HG03442 (cell line): ENCODE measurements at regions not wholly inside any gene's neighbourhood (a gene's known extent, or its start where the extent isn't known, plus 50 kb on each side); places are given as distances from the start of the nearest gene placed in this dataset.

Experiments used
- ATAC-seq: cut with Tn5 transposase; IDR thresholded peaks from one replicate; pipeline ENCODE4 v1.9.1; 2021; ENCODE audit warnings: mild to moderate bottlenecking, moderate library complexity; ENCODE audit not compliant: unreplicated experiment

DNA sequence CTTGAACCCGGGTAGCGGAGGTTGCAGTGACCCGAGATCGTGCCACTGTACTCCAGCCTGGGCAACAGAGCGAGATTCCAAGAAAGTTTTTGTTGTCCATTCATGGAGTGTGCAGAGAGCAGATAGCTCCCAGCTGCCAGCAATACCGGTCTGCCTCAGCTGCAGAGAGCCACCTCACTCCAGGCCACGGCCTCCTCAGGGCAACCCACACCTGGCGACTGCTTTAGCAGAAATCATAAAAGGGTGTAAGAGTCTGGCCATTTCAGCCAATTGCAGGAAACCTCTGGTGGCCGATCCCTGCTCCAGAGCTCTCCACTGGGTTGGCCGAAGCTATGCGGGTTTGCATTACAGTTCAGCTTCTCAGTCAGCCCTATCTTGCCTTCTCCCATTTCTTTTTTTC is 227.4 kb upstream of the BCOR start:
- ATAC-seq, result no peak

DNA sequence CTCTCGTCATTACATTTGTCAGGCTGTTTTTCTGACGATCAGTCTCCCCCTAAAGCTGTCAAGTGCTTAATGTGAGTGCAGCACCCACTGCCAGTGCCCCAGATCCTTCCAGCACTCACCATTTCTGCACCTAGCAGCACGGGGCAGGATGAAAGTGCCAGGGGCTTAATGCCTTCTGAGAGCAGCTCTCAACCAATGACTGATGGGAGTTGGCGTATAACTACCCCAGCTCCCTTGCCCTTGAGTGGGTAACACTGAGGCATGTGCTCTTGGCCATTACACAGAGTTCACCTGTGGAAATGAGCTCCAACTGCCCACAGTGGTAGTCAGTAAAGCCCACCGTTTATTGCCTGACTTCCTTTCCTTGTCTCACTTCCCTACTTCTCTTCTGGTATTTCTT is 226.2 kb upstream of the BCOR start:
- no peak for ATAC-seq

DNA sequence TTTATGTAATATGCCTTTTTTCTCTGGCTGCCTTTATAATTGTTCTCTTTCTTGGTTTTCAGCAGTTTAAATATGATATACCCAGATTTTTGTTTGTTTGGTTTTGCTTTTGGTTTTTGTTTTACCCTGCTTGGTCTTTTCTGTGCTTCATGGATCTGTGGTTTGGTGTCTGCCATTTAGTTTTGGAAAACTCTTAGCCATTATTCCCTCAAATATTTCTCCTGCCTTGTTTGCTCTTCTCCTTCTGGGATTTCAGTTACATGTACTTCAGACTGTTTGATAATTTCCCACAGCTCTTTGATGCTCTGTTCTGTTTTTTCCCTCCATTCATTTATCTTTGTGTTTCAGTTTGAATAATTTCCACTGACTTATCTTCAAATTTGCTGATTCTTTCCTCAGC is 223.1 kb upstream of the BCOR start:
- no peak for ATAC-seq

DNA sequence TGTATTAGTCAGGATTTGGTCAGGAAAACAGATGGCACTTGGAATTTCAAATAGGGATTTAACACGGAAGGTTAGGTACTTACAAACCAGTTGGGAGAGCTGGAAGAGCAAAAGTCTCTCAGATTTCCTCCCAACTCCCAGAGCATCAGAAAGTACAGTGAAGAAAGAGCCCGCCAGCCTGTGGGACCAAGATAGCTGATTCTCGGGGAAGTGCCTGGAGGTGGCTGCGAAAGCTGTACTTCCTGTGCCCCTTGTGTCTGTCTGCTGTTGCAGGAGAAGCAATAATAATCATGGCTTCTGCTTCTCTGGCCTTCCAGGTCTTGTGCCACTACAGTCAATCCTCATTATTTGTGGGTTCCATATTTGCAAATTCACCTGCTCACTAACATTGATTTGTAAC is 221.0 kb upstream of the BCOR start:
- no peak for ATAC-seq

DNA sequence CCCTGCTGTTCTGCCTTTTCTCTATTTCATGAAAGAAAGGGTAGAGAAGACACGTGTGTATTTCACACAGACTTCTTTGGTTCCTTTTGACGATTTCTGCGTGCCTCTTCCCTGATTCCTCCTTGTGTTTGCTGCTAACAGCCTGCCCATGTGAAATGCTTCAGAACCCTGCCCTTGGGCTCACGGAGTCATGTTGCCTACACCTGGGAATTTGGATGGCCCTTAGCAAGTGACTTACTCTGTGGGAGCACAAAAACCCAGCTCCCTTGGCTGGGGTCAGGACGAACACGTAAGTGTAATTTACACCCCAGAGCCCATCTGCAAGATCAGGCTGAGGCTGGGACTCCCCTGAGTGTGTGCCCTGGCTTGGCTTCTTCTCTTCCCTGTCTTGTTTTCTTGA is 220.3 kb upstream of the BCOR start:
- no peak for ATAC-seq

DNA sequence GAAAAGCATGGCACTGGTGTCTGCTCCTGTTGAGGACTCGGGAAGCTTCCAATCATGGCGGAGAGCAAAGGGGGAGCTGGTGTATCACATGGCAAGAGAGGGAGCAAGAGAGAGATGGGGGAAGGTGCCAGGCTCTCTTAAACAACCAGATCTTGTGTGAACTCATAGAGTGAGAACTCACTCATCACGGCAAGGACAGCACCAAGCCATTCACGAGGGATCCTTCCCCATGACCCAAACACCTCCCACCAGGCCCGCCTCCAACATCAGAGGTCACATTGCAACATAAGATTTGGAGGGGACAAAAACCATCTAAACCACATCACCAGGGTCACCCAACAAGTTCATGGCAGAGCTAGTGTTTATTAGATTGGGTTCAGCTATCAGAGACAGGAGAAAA is 218.7 kb upstream of the BCOR start:
- no peak for ATAC-seq

DNA sequence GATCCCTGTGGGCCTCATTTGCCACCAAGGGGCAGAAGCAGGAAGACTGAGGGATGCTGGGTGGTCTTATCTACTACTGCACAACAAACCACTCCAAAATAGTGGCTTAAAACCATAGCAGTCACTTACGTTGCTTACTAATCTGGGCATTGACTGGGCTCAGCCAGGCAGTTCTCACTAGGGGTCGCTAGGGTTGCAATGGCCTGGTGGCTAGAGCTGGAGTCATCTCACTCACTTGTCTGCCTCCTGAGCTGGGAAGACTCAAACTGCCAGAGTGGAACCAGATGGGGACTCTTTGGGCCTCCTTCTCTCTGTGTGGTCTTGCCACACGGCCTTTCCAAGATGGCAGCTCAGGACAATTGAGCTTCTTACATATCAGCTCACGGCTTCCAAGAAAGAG is 216.3 kb upstream of the BCOR start:
- no peak for ATAC-seq

DNA sequence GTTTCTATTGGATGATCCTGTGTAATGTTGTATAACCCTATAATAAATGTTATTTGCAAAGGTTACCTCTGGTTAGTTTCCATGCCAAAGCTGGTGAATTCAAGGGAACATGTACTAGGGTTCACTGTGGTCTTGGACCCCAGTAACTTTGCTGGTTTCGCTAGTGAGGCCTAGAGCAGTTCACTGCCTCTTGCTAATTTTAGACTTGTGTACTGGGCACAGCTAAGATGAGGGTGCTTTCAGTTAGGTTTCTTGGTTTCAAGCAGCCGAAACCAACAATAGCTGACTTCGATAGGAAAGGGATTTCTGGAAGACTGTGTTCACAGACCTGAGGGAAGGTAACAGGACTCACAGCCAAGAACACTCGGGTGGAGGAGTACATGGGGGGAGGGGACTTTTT is 215.5 kb upstream of the BCOR start:
- ATAC-seq, result no peak

DNA sequence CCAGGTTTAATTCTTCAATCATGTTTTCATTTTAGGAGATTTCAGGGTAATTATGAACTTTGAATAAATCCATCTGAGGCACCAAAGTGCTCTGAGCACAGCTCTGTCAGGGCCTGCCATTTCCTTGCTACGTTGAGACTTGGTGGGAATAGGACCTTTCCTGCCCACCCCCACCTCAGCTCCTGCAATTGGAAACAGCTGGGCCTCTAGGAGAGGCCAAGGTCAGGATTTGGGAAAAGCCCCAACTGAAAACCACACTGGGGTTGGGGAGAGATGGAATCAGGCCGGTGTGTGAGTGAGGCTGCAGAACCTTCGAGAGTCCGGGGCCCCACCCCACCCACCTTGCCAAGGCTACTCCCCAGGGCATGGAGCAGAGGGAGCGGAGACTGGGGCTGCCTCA is 212.7 kb upstream of the BCOR start:
- no peak for ATAC-seq

DNA sequence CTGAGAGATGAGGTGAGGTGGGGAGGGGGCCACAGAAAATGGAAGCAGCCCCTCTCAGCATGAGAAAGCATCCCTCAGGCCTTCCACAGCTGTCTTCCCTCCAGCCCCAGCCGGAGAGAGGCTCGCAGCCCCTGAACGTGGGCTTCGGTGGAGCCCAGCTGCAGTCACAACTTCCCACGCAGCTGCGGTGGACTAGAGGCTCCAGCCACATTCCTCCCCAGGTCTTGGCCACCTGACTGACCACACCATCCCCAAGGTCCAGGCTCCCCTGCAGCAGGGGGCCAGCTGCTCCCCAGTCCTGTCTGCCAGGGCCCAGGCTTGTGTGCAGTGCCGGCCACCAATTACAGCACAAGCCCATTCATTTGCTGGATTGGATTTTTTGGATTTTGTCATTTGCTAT is 212.3 kb upstream of the BCOR start:
- no peak for ATAC-seq

DNA sequence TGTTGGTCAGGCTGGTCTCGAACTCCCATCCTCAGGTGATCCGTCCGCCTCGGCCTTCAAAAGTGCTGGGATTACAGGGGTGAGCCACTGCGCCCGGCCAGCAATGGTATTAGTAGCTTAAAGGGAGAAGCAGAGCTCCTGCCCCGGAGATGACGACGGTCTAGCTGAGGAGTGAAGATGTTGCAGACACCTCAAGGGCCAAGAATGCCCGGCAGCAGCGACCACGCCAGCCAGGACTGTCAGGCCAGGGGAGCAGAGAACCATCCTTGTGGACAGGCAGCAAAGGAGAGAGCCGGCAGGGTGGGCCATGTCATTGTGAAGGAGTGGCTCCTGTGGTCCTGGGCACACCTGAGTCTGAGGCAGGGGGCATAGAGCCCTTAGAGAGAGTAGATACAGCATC is 210.1 kb upstream of the BCOR start:
- no peak for ATAC-seq

DNA sequence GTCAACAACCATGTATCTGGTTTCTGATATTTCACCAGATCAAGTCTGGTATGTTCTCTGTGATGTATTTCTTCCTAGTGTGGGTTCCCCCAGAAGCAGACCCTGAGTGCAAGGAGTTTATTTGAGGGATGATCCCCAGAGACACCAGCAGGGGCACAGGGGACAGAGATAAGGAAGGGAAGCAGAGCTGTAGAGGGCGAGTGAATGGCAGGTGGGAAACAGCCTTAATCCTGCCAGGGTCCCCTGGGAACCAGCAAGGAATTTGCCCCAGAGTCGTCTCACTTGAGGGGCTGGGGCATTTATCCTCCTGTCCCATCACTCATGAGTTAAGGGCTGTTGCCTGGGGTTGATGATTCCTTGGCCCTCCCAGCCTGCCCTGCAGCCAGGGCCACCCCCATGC is 206.4 kb upstream of the BCOR start:
- no peak for ATAC-seq

DNA sequence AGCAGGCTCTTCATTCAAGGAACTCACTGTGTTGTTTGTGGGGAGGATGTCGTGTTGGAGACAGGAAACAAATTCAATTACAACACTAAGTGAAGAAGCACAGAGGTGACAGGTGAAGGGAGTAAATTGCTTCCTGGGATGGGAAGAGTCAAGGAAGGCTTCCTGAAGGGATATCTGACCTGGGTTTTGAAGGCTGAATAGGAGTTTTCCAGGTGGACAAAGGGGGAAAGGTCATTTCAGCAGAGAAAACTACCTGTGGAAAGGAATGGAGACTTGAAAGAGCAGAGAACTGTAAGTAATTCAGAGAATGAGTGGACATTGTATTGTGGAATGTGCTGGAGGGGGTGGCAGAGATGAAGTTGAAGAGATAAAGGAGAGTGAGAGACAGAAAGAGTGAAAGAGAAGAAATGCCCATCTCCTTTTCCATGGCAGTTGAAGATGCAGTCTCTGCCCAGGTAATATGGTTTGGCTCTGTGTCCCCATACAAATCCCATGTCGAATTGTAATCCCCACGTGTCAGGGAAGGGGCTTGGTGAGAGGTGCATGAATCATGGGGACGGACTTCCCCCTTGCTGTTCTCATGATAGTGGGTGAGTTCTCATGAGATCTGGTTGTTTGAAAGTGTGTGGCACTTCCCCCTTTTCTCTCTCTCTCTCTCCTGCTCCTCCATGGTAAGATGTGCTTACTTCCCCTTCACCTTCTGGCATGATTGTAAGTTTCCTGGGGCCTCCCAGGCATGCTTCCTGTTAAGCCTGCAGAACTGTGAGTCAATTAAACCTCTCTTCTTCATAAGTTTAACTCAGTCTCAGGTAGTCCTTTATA is 205.7 kb upstream of the BCOR start:
- no peak for ATAC-seq

DNA sequence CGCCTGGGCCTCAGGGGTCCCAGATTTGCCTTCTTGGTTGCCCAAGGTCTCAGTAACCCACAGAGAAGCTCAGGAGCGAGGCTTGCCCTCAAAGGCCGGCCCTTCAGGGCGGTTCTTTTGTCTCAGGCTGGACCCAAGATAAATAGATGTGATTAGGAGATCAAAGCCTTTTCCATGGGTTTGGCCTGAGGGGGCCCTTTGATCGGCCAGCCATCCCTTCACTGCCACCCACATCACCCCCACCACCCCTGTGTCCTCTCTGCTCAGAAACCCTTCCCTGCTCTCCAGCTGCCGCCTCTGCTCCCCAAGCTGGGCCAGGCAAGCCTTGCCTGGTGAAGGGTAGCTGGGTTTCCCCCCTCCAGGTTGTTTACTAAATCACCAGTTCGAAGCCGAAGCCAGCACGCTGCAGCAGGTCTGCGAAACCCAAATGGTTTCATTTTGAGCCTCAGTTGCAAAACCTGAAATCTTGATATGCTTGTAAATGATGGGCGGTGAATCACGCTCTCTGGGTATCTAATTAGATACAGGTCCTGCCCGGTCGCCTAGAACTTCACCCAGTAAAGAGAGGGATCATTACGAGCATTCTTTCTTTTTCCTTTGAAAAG is 202.6 kb upstream of the BCOR start:
- ATAC-seq, result no peak

DNA sequence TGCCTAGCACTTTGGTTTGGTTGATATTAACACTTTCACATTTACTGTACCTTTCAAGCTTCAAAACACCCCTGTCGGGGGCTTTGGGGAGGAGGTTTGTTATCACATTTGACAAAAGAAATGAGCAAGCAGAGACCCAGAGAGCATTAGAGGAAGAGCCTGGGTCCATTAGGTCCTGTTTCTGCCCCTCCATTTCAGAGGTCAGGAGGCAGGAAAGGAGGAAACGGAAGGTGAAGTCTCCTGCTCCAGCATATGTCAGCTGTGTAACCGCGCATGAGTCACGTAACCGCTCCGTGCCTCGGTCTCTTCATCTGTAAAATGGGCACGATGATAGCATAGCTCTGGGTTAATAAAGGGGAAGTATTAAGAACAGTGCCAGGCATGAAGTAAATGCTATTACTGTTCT is 201.9 kb upstream of the BCOR start:
- no peak for ATAC-seq

DNA sequence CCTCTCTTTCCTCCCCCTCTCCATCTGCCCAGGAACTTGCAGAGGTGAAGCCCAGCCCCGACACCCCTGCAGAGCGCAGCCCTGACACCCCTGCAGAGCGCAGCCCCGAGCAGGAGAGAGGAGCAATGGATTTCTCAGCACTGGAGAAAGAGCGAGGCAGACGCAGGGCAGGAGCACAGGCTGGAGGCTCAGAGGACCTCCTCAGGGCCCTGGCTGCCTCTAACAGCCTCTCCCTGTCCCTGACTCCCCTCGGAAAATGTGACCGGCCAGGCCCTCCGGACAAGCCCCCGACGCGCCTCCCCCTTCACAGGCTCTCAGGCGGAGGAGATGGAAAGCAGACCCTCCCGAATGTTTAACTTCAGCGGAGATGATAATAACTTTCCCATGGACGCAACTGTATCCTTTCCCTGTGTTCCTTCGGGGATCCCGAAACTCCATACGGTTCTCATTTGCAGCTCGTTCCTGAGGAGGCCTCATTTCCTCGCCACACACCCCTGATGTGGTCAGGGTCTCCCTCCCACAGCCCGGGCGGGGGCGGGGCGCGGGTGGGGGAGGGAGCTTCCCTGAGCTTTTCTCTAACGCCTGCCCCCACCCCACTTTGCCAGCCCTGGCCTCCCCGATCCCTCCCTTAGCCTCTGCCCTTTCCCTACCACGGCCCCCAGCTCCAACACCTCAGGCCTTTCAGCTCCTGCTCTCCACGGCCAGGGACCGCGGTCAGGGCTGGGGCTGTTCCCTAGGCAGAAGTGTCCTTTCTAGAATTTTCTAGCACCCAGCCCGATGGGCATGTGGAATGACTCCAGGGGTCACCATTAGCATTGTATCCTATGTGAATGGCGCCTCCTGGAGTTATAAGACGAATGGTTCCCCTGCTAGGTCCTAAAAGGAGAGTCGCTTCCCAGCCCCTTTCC is 201.1 kb upstream of the BCOR start:
- no peak for ATAC-seq

DNA sequence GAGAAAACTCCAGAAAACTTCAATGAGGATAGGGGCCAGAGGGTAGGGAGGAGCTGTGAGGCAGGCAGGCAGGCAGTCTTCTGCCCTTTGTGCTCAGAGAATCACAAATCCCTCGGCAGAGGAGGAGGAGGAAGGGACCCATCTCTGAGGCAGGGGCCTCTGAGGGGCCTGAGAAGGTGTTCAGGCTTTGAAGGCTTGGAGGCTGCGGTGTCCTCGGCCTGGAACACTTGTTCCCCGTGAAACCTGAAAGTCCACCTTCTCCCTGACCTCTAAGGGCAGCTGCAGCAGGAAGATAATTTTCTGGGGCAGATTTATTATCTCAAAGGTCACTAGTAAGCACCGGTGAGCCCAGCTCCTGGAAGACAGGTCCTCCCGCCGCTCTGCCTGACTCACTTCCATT is 200.3 kb upstream of the BCOR start:
- ATAC-seq, result no peak

DNA sequence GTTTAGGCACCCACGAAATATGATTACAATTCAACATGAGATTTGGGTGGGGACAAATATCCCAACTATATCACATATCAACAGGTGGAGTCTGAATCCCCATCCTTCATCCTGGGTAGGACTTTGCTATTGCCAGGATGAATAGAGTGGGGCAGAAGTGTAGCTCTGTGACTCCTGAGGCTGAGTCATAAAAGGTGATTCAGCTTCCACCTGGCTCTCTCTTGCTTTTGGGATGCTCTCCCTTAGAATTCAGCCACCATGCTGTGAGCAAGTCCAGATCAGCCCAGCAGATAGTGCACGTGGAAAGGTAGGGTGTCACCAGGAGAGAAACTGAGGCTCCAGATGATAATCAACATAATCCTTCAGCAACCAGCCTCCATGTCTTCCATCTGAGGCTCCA is 193.8 kb upstream of the BCOR start:
- ATAC-seq, result no peak

DNA sequence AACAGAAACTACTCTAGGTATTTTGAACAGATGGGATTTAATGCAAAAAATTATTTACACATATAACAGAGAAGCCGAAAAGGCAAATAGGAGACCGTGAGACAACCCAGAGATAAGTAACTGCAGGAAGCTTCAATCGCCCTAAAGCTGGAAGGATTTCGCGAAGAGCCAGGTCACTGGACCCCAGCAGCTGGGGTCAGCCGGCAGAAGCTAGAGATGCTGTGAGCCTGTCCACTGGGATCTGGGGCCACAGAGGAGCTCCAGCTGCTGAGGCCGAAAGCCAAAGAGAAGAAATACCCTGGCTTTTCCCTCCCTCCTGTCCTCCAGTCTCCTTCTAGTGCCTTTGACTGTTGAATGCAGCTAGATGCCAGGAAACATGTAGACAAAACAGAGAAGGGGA is 192.8 kb upstream of the BCOR start:
- ATAC-seq, result no peak

DNA sequence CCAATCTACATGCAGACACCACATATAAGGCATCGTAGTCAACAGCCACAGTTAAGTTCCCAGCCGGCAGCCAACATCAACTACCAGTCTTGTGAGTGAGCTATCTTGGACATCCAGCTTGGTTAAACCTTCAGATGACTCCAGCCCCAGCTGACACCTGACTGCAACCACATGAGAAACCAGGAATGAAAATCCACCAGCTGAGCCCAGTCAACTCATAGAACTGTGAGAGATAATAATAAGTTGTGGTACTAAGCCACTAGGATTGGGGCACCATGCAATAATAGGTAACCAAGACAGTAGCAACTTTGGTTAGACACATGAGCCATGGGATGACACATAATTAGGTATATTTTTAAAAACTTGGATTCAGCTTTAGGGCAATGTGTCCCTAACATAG is 188.1 kb upstream of the BCOR start:
- ATAC-seq, result no peak

DNA sequence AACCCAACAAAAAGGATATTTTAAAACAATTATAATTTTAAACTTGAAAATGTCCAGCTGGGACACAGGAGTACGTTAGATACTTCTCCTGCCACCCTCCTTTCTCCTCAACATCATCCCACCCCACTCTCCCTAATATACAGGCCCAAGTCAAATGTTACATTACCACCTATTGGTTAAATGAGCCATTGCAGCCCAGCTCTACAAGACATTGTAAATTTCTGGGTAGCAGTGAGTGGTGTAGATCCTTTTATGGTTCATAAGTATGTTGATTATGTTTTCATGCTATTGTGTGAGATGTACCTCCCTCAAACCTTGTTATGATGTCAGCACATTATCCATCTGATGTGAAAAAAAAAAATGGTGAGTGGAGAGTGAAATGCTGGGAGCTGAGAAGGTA is 187.1 kb upstream of the BCOR start:
- no peak for ATAC-seq

DNA sequence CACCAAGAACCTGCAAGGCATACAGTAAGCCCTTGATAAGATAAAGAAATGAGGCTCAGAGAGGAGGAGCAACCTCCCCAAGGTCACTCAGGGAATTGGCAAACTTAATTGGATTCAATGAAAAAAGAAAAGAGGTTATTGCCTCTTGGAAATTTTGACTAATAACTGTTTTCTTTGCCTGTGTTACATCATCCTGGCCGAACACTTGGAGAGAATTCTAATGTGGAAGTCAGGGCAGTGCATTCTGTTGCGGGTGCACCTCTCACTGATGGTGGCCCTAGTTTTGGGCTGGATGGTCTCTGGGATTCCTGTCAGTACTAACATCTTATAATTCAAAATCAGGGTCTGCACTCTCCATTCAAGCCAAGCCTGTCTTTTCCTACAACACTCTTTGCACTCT is 186.2 kb upstream of the BCOR start:
- ATAC-seq, result no peak
